Aorta (tissue), 5 donors: ENCODE measurements at regions not wholly inside any gene's neighbourhood (a gene's known extent, or its start where the extent isn't known, plus 50 kb on each side); places are given as distances from the start of the nearest gene placed in this dataset.

Experiments
- ATAC-seq: fragments of 200-7000 bp; cut with Tn5 transposase; one replicate; pipeline ENCODE4 v1.9.1; 2022; ENCODE audit warnings: moderate library complexity; ENCODE audit not compliant: low FRiP score
- DNase-seq, 2 donors: peaks; one replicate each; pipeline ENCODE4 v3.0.0-alpha.2; 2020
- H3K27ac ChIP-seq, 2 donors: one replicate each; pipeline ENCODE4 v1.5.1; 2013; ENCODE audit warnings: low read length in 2 of 2, mild to moderate bottlenecking in 2 of 2, moderate library complexity in 2 of 2, control low read depth in 1 of 2, inconsistent platforms in 1 of 2, low read depth in 1 of 2
- H3K27me3 ChIP-seq, 2 donors: one replicate each; pipeline ENCODE4 v1.6.1; 2013; ENCODE audit warnings: control low read depth in 1 of 2, low read length in 1 of 2, mild to moderate bottlenecking in 1 of 2, moderate library complexity in 1 of 2; ENCODE audit not compliant: insufficient read depth in 2 of 2, control insufficient read depth in 1 of 2
- H3K36me3 ChIP-seq, 2 donors: one replicate each; pipeline ENCODE4 v1.6.1; 2013; ENCODE audit warnings: control low read depth in 1 of 2, low read length in 1 of 2, mild to moderate bottlenecking in 1 of 2; ENCODE audit not compliant: insufficient read depth in 2 of 2, control insufficient read depth in 1 of 2
- H3K4me1 ChIP-seq, 2 donors: one replicate each; pipeline ENCODE4 v1.6.1; 2013; ENCODE audit warnings: low read length in 2 of 2, control low read depth in 1 of 2, mild to moderate bottlenecking in 1 of 2, moderate library complexity in 1 of 2; ENCODE audit not compliant: insufficient read depth in 2 of 2, control insufficient read depth in 1 of 2
- H3K4me3 ChIP-seq, 2 donors: one replicate each; pipeline ENCODE4 v1.5.1; 2013; ENCODE audit warnings: low read length in 2 of 2, control low read depth in 1 of 2, mild to moderate bottlenecking in 1 of 2
- H3K9me3 ChIP-seq: one replicate; pipeline ENCODE4 v1.6.1; 2013; ENCODE audit warnings: mild to moderate bottlenecking, low read length; ENCODE audit not compliant: control insufficient read depth
- WGBS, 2 donors: extraction: QIAGEN DNeasy Blood & Tissue Kit; methylation state at CpG; one replicate each; pipeline ENCODE4 v1.1.7; 2013; 5-methylcytosine and 5-hydroxymethylcytosine counted together
- intact Hi-C, 2 donors: fragments of 100-400 bp; cut with DNase I; formaldehyde crosslinking; loops; one replicate each; pipeline versions ENCODE4 v1.14.2 to v1.15.0; 2022
- donor health status: healthy with polysubstance abuse.
- donor health status: Bipolar disorder and iron deficiency.
- donor health status: DM: no; HTN: no; CAD: no.
- donor health status: DM: no; HTN: no; CAD: no.
- donor health status: DM: yes; HTN: yes; CAD: no.

- Histone ChIP-seq H3K27me3 (no peaks in the 10 kb centered on the region), H3K27ac (no peak overlapping the region), H3K4me3 (no peak overlapping the region), H3K36me3 (no peaks in the 10 kb centered on the region), H3K4me1 (peaks cover 0 to 5% of the 10 kb centered on the region in 2 donors), H3K9me3 (no peaks in the 10 kb centered on the region)
- ATAC-seq: no peak
- intact Hi-C loops: no loop called here
- DNase-seq: no peak
- 94% methylated on average over 1 of the region's 1 CpG for WGBS, 2 donors
Measured at GRCh38 chr7:17485368-17485767, 186.9 kb downstream of the AHR start.

GRCh38 chr7:17485904-17486303 is 187.5 kb downstream of the AHR start:
- ATAC-seq (no peak), DNase-seq (no peak)
- Histone ChIP-seq H3K27ac (no peak overlapping the region), H3K27me3 (no peaks in the 10 kb centered on the region), H3K9me3 (no peaks in the 10 kb centered on the region), H3K4me1 (peaks cover 0 to 5% of the 10 kb centered on the region in 2 donors), H3K36me3 (no peaks in the 10 kb centered on the region), H3K4me3 (no peak overlapping the region)
- 18 to 25% methylated on average over 1 of the region's 1 CpG for WGBS, 2 donors
- intact Hi-C loops: no loop called here

DNA sequence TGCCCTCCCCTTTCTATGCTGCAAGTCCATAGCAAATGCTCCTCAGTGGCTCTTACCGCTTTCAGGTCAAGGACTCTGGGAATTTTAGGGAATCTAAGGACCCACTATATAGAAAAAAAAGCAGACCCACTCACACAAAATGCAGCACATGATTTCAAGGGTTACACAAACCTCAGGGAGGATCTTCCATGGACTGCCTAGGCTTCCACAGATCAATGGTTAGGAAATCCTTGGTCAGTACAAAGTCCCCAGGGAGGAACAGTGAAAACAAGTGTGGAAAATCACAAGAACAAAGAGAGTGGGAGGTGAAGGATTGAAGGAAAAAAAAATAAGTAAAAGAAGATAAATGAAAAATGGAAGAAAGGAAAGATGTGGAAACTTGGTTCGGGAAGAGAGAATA is 188.4 kb downstream of the AHR start:
- peaks cover 0 to 5% of the 10 kb centered on the region in 2 donors for H3K4me1 ChIP-seq
- DNase-seq (no peak), ATAC-seq (no peak)
- H3K9me3 ChIP-seq: no peaks in the 10 kb centered on the region
- 96% methylated on average over 2 of the region's 2 CpGs for WGBS, 2 donors
- intact Hi-C loops: no loop called here
- H3K27ac ChIP-seq: no peak overlapping the region
- H3K27me3 ChIP-seq: no peaks in the 10 kb centered on the region
- H3K4me3 ChIP-seq: no peak overlapping the region
- H3K36me3 ChIP-seq: no peaks in the 10 kb centered on the region

GRCh38 chr7:17487343-17487742 is 188.9 kb downstream of the AHR start:
- Histone ChIP-seq H3K27me3 (no peaks in the 10 kb centered on the region), H3K4me3 (no peak overlapping the region), H3K4me1 (peaks cover 0 to 5% of the 10 kb centered on the region in 2 donors), H3K9me3 (no peaks in the 10 kb centered on the region), H3K36me3 (no peaks in the 10 kb centered on the region), H3K27ac (no peak overlapping the region)
- intact Hi-C loops: no loop called here
- ATAC-seq (no peak), DNase-seq (no peak)
- 86 to 97% methylated on average over 2 of the region's 2 CpGs for WGBS, 2 donors

DNA sequence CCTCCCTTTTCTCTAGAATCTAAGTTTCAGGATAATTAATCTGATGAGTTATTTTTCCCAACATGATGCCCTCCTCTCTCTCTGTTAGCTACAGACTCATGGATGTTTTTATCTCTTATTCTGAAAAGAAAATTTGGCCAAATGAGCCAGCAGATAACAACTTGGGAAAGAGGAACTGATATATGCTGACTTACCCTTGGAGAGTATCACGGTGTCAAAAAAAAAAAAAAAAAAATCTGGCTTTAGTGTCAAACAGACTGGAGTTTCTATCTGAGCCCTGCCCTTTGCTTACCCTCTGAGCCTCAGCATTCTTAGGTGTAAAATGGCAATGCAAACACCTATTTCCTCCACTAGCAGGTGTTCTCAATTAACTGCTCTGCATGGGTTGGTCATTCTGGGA is 190.4 kb downstream of the AHR start:
- Histone ChIP-seq H3K4me1 (peaks cover 0 to 5% of the 10 kb centered on the region in 2 donors), H3K27ac (no peak overlapping the region), H3K27me3 (no peaks in the 10 kb centered on the region), H3K9me3 (no peaks in the 10 kb centered on the region), H3K4me3 (no peak overlapping the region), H3K36me3 (no peaks in the 10 kb centered on the region)
- 84 to 89% methylated on average over 1 of the region's 1 CpG for WGBS, 2 donors
- no peak for ATAC-seq
- DNase-seq: no peak
- intact Hi-C loops: no loop called here

GRCh38 chr7:17489961-17490360 is 191.5 kb downstream of the AHR start:
- 74 to 78% methylated on average over 4 of the region's 4 CpGs for WGBS, 2 donors
- DNase-seq (no peak), ATAC-seq (no peak)
- intact Hi-C loops: no loop called here
- Histone ChIP-seq H3K36me3 (no peaks in the 10 kb centered on the region), H3K9me3 (no peaks in the 10 kb centered on the region), H3K4me1 (peaks cover 0 to 5% of the 10 kb centered on the region in 2 donors), H3K4me3 (no peak overlapping the region), H3K27ac (no peak overlapping the region), H3K27me3 (no peaks in the 10 kb centered on the region)

GRCh38 chr7:17490825-17491224 is 192.4 kb downstream of the AHR start:
- WGBS, 2 donors: 92 to 93% methylated on average over 5 of the region's 5 CpGs
- Histone ChIP-seq H3K9me3 (no peaks in the 10 kb centered on the region), H3K27me3 (no peaks in the 10 kb centered on the region), H3K4me3 (no peak overlapping the region), H3K36me3 (no peaks in the 10 kb centered on the region), H3K4me1 (peaks cover 0 to 5% of the 10 kb centered on the region in 2 donors), H3K27ac (no peak overlapping the region)
- intact Hi-C loops: no loop called here
- no peak for DNase-seq
- ATAC-seq: no peak

DNA sequence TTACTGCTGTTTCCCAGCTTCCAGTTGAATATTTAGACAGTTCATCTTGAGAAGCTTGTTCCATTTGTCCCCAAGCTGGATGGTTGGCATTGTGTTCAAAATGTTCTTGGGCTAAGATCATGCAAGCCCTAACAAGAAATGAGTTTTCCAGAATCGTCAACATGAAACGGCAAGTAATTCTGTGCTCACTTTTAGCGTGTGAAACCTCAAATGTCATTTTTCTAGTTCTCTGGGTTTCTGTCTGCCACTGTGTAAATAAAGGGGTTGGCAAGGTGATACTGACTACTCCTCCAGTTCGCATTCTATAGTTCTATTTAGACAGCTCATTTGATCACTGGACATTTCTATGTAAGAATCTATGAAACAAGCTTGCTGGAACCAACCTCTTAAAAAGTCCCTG is 194.0 kb downstream of the AHR start:
- no peaks in the 10 kb centered on the region for H3K9me3 ChIP-seq
- no peak for DNase-seq
- ATAC-seq: no peak
- peaks cover 0 to 2% of the 10 kb centered on the region in 2 donors for H3K4me1 ChIP-seq
- intact Hi-C loops: no loop called here
- H3K27me3 ChIP-seq: no peaks in the 10 kb centered on the region
- no peak overlapping the region for H3K4me3 ChIP-seq
- WGBS, 2 donors: 80 to 84% methylated on average over 4 of the region's 4 CpGs
- H3K36me3 ChIP-seq: no peaks in the 10 kb centered on the region
- no peak overlapping the region for H3K27ac ChIP-seq

- 96 to 98% methylated on average over 2 of the region's 2 CpGs for WGBS, 2 donors
- H3K27ac ChIP-seq: no peak overlapping the region
- no peak for DNase-seq
- no peak for ATAC-seq
- H3K36me3 ChIP-seq: no peaks in the 10 kb centered on the region
- intact Hi-C loops: no loop called here
- no peaks in the 10 kb centered on the region for H3K27me3 ChIP-seq
- no peak overlapping the region for H3K4me3 ChIP-seq
- peaks cover 0 to 2% of the 10 kb centered on the region in 2 donors for H3K4me1 ChIP-seq
- H3K9me3 ChIP-seq: no peaks in the 10 kb centered on the region
Measured at GRCh38 chr7:17493446-17493845, 195.0 kb downstream of the AHR start.
